ENCODE measurements at regions not wholly inside any gene's neighbourhood (a gene's known extent, or its start where the extent isn't known, plus 50 kb on each side); places are given as distances from the start of the nearest gene placed in this dataset.

GRCh38 chr5:138653502-138653901 is 78.3 kb upstream of the HSPA9 start:
- H4K20me1 ChIP-seq (ENCODE audit: insufficient read depth, low read length): peaks cover 4% of the 10 kb centered on the region; the same call in 1 of the 2 replicates
- H3K56ac ChIP-seq (ENCODE audit: extremely low read depth, insufficient read depth, low read length): no peak overlapping the region
- H3K9me3 ChIP-seq (ENCODE audit: control insufficient read depth, insufficient read depth, low read length): no peaks in the 10 kb centered on the region
- no peaks in the 10 kb centered on the region for H3K36me3 ChIP-seq (ENCODE audit: control insufficient read depth, insufficient read depth, low read length)
- H3K14ac ChIP-seq (replicated peaks; ENCODE audit: low read depth, low read length): no peak overlapping the region
- POLR2A ChIA-PET (ENCODE audit: unreplicated experiment): no interaction called here
- WGBS, 2 experiments (ENCODE audit: extremely low coverage in 2 of 2, insufficient read length in 1 of 2): 100% methylated on average over 1 of the region's 4 CpGs; no CpG with 5 or more reads in 1 of the 2 experiments
- no peak overlapping the region for H4K5ac ChIP-seq (ENCODE audit: low read depth, low read length)
- H4K91ac ChIP-seq (ENCODE audit: insufficient read depth, low read depth, low read length): no peak overlapping the region
- no peak overlapping the region for H3K23ac ChIP-seq (ENCODE audit: low read depth, low read length)
- intact Hi-C loops (cut with micrococcal nuclease): no loop called here
- DNase-seq (peak; percentile 35), ATAC-seq (ENCODE audit: low read depth) (peak; percentile 66)
- no peak overlapping the region for H2BK120ac ChIP-seq (ENCODE audit: low read depth, low read length)
- in situ Hi-C loops (cut with MboI; ENCODE audit: low sequenced_read_pairs): no loop called here
- no peak overlapping the region for H3K9ac ChIP-seq (ENCODE audit: low read depth, low read length)
- no peak overlapping the region for H3K18ac ChIP-seq (ENCODE audit: low read depth, low read length)
- CTCF ChIA-PET: interaction anchor here (0.8 to 1.2 kb wide), 2 partner anchors 11 to 620 kb away, joined by 3 read pairs; no protein-coding TSS in a partner anchor
- H3K4me2 ChIP-seq (ENCODE audit: low read depth, low read length): no peak overlapping the region
- H3K27ac ChIP-seq (ENCODE audit: insufficient read depth, low read length): no peak overlapping the region
- TF ChIP-seq CHD1 (IDR thresholded peaks at IDR 0.05; ENCODE audit: low read depth, low read length) (no peak), SMC3 (IDR thresholded peaks at IDR 0.05; ENCODE audit: low read depth, low read length) (no peak), RAD21 (IDR thresholded peaks at IDR 0.05; ENCODE audit: low read length) (peak; percentile 44)
- TF ChIP-seq, protein P1, sequence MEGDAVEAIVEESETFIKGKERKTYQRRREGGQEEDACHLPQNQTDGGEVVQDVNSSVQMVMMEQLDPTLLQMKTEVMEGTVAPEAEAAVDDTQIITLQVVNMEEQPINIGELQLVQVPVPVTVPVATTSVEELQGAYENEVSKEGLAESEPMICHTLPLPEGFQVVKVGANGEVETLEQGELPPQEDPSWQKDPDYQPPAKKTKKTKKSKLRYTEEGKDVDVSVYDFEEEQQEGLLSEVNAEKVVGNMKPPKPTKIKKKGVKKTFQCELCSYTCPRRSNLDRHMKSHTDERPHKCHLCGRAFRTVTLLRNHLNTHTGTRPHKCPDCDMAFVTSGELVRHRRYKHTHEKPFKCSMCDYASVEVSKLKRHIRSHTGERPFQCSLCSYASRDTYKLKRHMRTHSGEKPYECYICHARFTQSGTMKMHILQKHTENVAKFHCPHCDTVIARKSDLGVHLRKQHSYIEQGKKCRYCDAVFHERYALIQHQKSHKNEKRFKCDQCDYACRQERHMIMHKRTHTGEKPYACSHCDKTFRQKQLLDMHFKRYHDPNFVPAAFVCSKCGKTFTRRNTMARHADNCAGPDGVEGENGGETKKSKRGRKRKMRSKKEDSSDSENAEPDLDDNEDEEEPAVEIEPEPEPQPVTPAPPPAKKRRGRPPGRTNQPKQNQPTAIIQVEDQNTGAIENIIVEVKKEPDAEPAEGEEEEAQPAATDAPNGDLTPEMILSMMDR (conservative IDR thresholded peaks at IDR 0.05; ENCODE audit: low read depth, low read length): peak; percentile 42
- H3K4me3 ChIP-seq (ENCODE audit: insufficient read depth, low read depth, low read length): no peak overlapping the region
- H2BK5ac ChIP-seq (ENCODE audit: low read depth, low read length, poor library complexity, severe bottlenecking): no peak overlapping the region
- BruUV-seq (replicated peaks): no TSS peak
- H3K4me1 ChIP-seq (ENCODE audit: control insufficient read depth, insufficient read depth, low read length): peaks cover 5% of the 10 kb centered on the region; the same call in 1 of the 2 replicates
- no peak overlapping the region for H2AK5ac ChIP-seq (ENCODE audit: low read depth, low read length)
- H2BK20ac ChIP-seq (ENCODE audit: low read depth, low read length): no peak overlapping the region
- no peak overlapping the region for H2BK15ac ChIP-seq (ENCODE audit: low read depth, low read length)
- H3K9me1 ChIP-seq (ENCODE audit: insufficient read depth, low read length): no peaks in the 10 kb centered on the region
- peaks cover 43% of the 10 kb centered on the region for H3K27me3 ChIP-seq (ENCODE audit: control insufficient read depth, insufficient read depth, low read length)
- H3K4ac ChIP-seq (ENCODE audit: low read depth, low read length): no peak overlapping the region
- no peak overlapping the region for H2AFZ ChIP-seq (replicated peaks; ENCODE audit: low read length, poor library complexity)
- H2AK9ac ChIP-seq (replicated peaks; ENCODE audit: low read depth, low read length, poor library complexity): no peak overlapping the region
- no peak overlapping the region for H4K8ac ChIP-seq (ENCODE audit: low read depth in 2 of 2, low read length in 2 of 2)
- dilution Hi-C loops (cut with HindIII; ENCODE audit: low sequenced_read_pairs, unreplicated experiment): no loop called here
- no peaks in the 10 kb centered on the region for H3K79me1 ChIP-seq (ENCODE audit: low read depth in 1 of 2, low read length in 2 of 2)

Measured in IMR-90 (cell line).